ENCODE measurements at regions not wholly inside any gene's neighbourhood (a gene's known extent, or its start where the extent isn't known, plus 50 kb on each side); places are given as distances from the start of the nearest gene placed in this dataset.

DNA sequence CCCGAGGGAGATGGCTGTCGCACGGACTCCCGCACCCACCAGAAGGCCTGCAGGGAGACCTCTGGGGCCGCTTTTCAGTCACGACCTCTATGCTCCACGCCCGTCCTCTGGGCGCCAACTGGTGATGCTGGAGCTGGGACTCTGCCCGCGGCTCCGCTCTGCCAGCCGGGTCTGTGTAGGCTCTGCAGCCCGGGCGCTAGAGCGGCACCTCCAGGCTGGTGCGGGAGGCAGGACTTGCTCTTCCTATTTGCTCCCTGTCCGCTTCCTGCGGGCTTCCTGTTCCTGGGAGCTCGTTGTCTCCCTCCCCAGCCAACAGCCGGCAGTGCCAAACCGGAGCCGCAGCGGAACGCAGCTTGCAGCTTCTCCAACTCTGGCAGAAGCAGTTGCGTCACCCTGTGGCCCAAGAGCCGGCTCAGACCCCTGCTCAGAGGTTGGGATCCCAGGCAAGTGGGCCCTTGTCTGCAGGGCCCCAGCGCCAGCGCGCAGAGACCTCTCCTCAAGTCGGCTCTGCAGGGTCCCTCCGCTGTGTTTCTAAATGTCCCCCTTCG, 285.9 kb downstream of the XXYLT1 start:
- no peak for TF ChIP-seq POLR2AphosphoS5 (IDR thresholded peaks at IDR 0.05)
- TF ChIP-seq, protein P1, sequence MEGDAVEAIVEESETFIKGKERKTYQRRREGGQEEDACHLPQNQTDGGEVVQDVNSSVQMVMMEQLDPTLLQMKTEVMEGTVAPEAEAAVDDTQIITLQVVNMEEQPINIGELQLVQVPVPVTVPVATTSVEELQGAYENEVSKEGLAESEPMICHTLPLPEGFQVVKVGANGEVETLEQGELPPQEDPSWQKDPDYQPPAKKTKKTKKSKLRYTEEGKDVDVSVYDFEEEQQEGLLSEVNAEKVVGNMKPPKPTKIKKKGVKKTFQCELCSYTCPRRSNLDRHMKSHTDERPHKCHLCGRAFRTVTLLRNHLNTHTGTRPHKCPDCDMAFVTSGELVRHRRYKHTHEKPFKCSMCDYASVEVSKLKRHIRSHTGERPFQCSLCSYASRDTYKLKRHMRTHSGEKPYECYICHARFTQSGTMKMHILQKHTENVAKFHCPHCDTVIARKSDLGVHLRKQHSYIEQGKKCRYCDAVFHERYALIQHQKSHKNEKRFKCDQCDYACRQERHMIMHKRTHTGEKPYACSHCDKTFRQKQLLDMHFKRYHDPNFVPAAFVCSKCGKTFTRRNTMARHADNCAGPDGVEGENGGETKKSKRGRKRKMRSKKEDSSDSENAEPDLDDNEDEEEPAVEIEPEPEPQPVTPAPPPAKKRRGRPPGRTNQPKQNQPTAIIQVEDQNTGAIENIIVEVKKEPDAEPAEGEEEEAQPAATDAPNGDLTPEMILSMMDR (IDR thresholded peaks at IDR 0.05), result peak; percentile 32 to 68 (median 41)
- no peak for TF ChIP-seq EP300 (IDR thresholded peaks at IDR 0.05; ENCODE audit: low read depth)
- TF ChIP-seq POLR2A (IDR thresholded peaks at IDR 0.05), result no peak

All from transverse colon (tissue), 4 donors.